HFFc6 (cell line): ENCODE measurements at regions not wholly inside any gene's neighbourhood (a gene's known extent, or its start where the extent isn't known, plus 50 kb on each side); places are given as distances from the start of the nearest gene placed in this dataset.

Experiments
- DNase-seq: peaks from one replicate; pipeline ENCODE4 v3.0.0-alpha.2; 2018
- H3K27ac Mint-ChIP-seq: 2 replicates; pipeline ENCODE4 v1.8.0; 2020; ENCODE audit warnings: mild to moderate bottlenecking, mixed read lengths
- H3K27me3 Mint-ChIP-seq: 2 replicates; pipeline ENCODE4 v1.8.0; 2021; ENCODE audit warnings: mild to moderate bottlenecking, moderate library complexity, mixed read lengths; ENCODE audit not compliant: insufficient read depth
- H3K36me3 Mint-ChIP-seq: 2 replicates; pipeline ENCODE4 v1.8.0; 2021; ENCODE audit warnings: low read depth, mixed read lengths
- H3K4me1 Mint-ChIP-seq: 2 replicates; pipeline ENCODE4 v1.8.0; 2020; ENCODE audit warnings: low read depth, mixed read lengths
- H3K4me3 Mint-ChIP-seq: 2 replicates; pipeline ENCODE4 v1.8.0; 2020; ENCODE audit warnings: mild to moderate bottlenecking, moderate library complexity, mixed read lengths
- H3K9me3 Mint-ChIP-seq: 2 replicates; pipeline ENCODE4 v1.8.0; 2020; ENCODE audit warnings: mild to moderate bottlenecking, mixed read lengths
- CTCF ChIP-seq: fragments of 200-600 bp; sonication (generic); IDR thresholded peaks from 2 replicates; pipeline ENCODE4 v1.5.0; 2021; ENCODE audit warnings: antibody characterized with exemption, mild to moderate bottlenecking

- no peak overlapping the region for H3K4me3 Mint-ChIP-seq
- no peak for DNase-seq
- no peak overlapping the region for H3K27ac Mint-ChIP-seq
These were observed 102.0 kb downstream of the ERMARD start for GRCh38 chr6:169853196-169854082.

DNA sequence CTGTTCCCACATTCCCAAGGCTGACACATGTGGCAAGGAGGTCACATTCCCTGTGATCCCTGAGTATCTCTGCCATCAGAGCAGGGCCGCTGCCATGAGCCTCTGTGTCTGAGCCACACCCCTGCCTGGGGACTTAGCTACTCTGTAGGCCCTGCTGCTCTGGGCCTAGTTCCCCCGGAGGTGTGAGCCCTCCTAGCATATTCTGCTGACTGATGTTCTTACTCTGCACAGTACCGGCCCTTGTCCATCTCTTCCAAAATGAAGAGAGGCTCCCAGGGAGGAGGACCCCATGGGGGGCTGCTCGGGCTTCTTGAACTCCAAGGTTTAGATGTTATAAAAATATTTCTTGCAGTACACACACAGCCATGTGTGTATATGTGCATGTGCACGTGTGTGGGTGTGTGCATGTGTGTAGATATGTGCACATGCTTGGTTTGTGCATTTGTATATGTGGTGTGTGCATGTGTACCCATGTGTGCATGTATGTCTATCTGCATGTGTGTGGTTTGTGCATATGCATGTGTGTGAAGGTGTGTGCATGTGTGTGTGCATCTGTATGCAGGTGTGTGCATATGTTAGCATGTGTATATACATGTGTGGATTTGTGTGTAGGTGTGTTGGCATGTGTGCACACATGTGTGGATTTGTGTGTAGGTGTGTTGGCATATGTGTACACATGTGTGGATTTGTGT, 101.2 kb downstream of the ERMARD start:
- Mint-ChIP-seq H3K4me1 (no peaks in the 10 kb centered on the region), H3K9me3 (peaks cover 20% of the 10 kb centered on the region), H3K4me3 (no peak overlapping the region), H3K27me3 (peaks cover 9% of the 10 kb centered on the region; the same call in 1 of the 2 replicates), H3K36me3 (no peaks in the 10 kb centered on the region), H3K27ac (no peak overlapping the region)
- TF ChIP-seq CTCF: no peak
- DNase-seq: no peak

More at GRCh38 chr6:169853196-169854082, 102.0 kb downstream of the ERMARD start:
- H3K27me3 Mint-ChIP-seq: peaks cover 9% of the 10 kb centered on the region; the same call in 1 of the 2 replicates
- H3K4me1 Mint-ChIP-seq: no peaks in the 10 kb centered on the region
- H3K9me3 Mint-ChIP-seq: peaks cover 23% of the 10 kb centered on the region
- no peak for TF ChIP-seq CTCF
- H3K36me3 Mint-ChIP-seq: no peaks in the 10 kb centered on the region

GRCh38 chr6:169851641-169852503, 100.5 kb downstream of the ERMARD start:
- Mint-ChIP-seq H3K36me3 (no peaks in the 10 kb centered on the region), H3K4me3 (no peak overlapping the region), H3K9me3 (peaks cover 12% of the 10 kb centered on the region), H3K27me3 (peaks cover 9% of the 10 kb centered on the region; the same call in 1 of the 2 replicates), H3K27ac (no peak overlapping the region), H3K4me1 (no peaks in the 10 kb centered on the region)
- no peak for TF ChIP-seq CTCF
- no peak for DNase-seq

DNA sequence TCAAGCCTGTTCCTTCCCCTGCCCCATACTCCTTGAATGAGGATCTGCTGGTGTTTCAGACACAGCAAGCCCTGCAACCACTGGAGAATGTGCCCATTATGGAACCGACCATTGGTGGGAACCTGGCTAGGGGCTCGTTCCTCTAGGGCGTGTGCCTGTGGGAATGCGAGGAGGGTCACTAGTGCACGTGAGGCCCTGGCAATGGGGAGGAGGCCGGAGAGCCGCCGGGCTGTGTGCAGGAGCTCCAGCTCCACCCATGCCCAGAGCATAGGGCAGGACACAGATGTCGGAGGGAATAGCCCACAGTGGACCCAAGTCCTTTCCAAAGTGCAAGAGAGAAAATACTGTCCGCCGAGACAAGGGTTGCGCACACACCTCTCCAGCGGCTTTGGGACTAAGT, 99.3 kb downstream of the ERMARD start:
- TF ChIP-seq CTCF: no peak
- Mint-ChIP-seq H3K27ac (no peak overlapping the region), H3K4me3 (no peak overlapping the region), H3K9me3 (peaks cover 9% of the 10 kb centered on the region), H3K36me3 (no peaks in the 10 kb centered on the region), H3K4me1 (no peaks in the 10 kb centered on the region), H3K27me3 (peaks cover 9% of the 10 kb centered on the region; the same call in 1 of the 2 replicates)
- no peak for DNase-seq

DNA sequence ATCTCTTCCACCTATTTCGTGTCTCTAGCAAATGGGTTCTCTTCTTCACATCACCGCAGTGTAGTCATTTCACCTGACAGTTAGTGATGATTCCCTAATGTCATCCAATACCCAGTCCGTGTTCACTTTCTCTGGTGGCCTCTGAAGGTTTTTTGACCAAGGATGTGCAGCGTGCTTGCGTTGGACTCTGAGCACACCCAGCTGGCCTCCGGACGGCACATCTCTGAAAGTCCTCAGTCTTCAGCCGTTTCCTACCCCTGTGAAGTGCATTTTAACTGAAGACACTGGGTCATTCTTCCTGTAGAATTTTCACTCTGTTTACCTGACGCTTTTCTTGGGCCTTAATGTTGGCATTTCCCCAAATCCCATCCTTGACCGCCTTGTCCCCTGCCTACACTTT, 98.7 kb downstream of the ERMARD start:
- Mint-ChIP-seq H3K36me3 (no peaks in the 10 kb centered on the region), H3K27ac (no peak overlapping the region), H3K4me3 (no peak overlapping the region), H3K9me3 (peaks cover 5% of the 10 kb centered on the region), H3K4me1 (no peaks in the 10 kb centered on the region), H3K27me3 (peaks cover 9% of the 10 kb centered on the region; the same call in 1 of the 2 replicates)
- no peak for TF ChIP-seq CTCF
- DNase-seq: no peak
